ENCODE measurements at regions not wholly inside any gene's neighbourhood (a gene's known extent, or its start where the extent isn't known, plus 50 kb on each side); places are given as distances from the start of the nearest gene placed in this dataset.

- TF ChIP-seq FOXP2 (optimal IDR thresholded peaks at IDR 0.05; ENCODE audit: borderline replicate concordance, extremely low read depth, extremely low read length, insufficient read depth) (no peak), POLR2AphosphoS5 (IDR thresholded peaks at IDR 0.05; ENCODE audit: low read depth, low read length) (no peak), SIN3A (IDR thresholded peaks at IDR 0.05; ENCODE audit: borderline replicate concordance, insufficient read depth, low read length) (no peak), TAF1 (IDR thresholded peaks at IDR 0.05; ENCODE audit: borderline replicate concordance, insufficient read depth, low read length) (no peak)
- TF ChIP-seq, protein P1, sequence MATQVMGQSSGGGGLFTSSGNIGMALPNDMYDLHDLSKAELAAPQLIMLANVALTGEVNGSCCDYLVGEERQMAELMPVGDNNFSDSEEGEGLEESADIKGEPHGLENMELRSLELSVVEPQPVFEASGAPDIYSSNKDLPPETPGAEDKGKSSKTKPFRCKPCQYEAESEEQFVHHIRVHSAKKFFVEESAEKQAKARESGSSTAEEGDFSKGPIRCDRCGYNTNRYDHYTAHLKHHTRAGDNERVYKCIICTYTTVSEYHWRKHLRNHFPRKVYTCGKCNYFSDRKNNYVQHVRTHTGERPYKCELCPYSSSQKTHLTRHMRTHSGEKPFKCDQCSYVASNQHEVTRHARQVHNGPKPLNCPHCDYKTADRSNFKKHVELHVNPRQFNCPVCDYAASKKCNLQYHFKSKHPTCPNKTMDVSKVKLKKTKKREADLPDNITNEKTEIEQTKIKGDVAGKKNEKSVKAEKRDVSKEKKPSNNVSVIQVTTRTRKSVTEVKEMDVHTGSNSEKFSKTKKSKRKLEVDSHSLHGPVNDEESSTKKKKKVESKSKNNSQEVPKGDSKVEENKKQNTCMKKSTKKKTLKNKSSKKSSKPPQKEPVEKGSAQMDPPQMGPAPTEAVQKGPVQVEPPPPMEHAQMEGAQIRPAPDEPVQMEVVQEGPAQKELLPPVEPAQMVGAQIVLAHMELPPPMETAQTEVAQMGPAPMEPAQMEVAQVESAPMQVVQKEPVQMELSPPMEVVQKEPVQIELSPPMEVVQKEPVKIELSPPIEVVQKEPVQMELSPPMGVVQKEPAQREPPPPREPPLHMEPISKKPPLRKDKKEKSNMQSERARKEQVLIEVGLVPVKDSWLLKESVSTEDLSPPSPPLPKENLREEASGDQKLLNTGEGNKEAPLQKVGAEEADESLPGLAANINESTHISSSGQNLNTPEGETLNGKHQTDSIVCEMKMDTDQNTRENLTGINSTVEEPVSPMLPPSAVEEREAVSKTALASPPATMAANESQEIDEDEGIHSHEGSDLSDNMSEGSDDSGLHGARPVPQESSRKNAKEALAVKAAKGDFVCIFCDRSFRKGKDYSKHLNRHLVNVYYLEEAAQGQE (IDR thresholded peaks at IDR 0.05; ENCODE audit: insufficient read depth in 1 of 2, low read depth in 2 of 2, low read length in 2 of 2), result no peak
Observed at GRCh38 chr18:70822691-70823090, 533.8 kb downstream of the SOCS6 start.

- TF ChIP-seq FOXP2 (optimal IDR thresholded peaks at IDR 0.05; ENCODE audit: borderline replicate concordance, extremely low read depth, extremely low read length, insufficient read depth) (no peak), TAF1 (IDR thresholded peaks at IDR 0.05; ENCODE audit: borderline replicate concordance, insufficient read depth, low read length) (no peak), SIN3A (IDR thresholded peaks at IDR 0.05; ENCODE audit: borderline replicate concordance, insufficient read depth, low read length) (no peak), POLR2AphosphoS5 (IDR thresholded peaks at IDR 0.05; ENCODE audit: low read depth, low read length) (no peak)
- TF ChIP-seq, protein P1 (IDR thresholded peaks at IDR 0.05; ENCODE audit: insufficient read depth in 1 of 2, low read depth in 2 of 2, low read length in 2 of 2), result no peak
Observed at GRCh38 chr18:70822117-70822516, 533.3 kb downstream of the SOCS6 start.

DNA sequence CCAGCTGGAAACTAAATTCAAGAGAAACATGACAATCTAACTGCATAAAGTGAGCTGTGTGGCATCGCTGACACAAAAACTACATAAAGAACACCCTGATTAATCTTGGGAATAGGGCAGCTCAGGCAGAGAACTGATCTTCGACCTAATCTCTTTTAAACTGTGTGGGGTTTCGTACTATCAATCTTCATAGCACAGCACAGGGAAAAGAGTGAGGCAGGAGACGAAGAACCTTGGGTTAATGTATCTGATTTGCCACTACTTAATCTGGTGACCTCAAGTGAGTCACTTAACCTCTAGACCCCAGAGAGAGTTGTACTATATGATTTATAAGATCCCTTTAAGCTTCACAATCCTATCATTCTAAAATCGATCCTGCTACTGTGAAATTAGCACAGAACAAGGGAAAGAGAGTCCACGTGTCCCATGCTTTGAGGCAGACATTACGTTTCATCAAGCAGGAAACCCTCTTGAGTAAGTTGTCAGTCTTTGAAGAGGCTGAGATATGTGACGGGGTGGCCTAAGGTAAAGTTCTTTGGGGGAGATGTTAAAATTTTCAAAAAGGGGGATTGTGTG, 519.7 kb downstream of the SOCS6 start:
- TF ChIP-seq TAF1 (IDR thresholded peaks at IDR 0.05; ENCODE audit: borderline replicate concordance, insufficient read depth, low read length) (no peak), POLR2AphosphoS5 (IDR thresholded peaks at IDR 0.05; ENCODE audit: low read depth, low read length) (no peak), FOXP2 (optimal IDR thresholded peaks at IDR 0.05; ENCODE audit: borderline replicate concordance, extremely low read depth, extremely low read length, insufficient read depth) (no peak), SIN3A (IDR thresholded peaks at IDR 0.05; ENCODE audit: borderline replicate concordance, insufficient read depth, low read length) (no peak)
- TF ChIP-seq, protein P1 (IDR thresholded peaks at IDR 0.05; ENCODE audit: insufficient read depth in 1 of 2, low read depth in 2 of 2, low read length in 2 of 2), result no peak

- no peak for TF ChIP-seq TAF1 (IDR thresholded peaks at IDR 0.05; ENCODE audit: borderline replicate concordance, insufficient read depth, low read length)
- no peak for TF ChIP-seq SIN3A (IDR thresholded peaks at IDR 0.05; ENCODE audit: borderline replicate concordance, insufficient read depth, low read length)
- TF ChIP-seq, protein P1 (IDR thresholded peaks at IDR 0.05; ENCODE audit: insufficient read depth in 1 of 2, low read depth in 2 of 2, low read length in 2 of 2), result no peak
- TF ChIP-seq FOXP2 (optimal IDR thresholded peaks at IDR 0.05; ENCODE audit: borderline replicate concordance, extremely low read depth, extremely low read length, insufficient read depth), result no peak
- no peak for TF ChIP-seq POLR2AphosphoS5 (IDR thresholded peaks at IDR 0.05; ENCODE audit: low read depth, low read length)
Observed at GRCh38 chr18:70781860-70782453, 493.1 kb downstream of the SOCS6 start.

Data from PFSK-1 (cell line).